Erythroblast (primary cell): ENCODE measurements at regions not wholly inside any gene's neighbourhood (a gene's known extent, or its start where the extent isn't known, plus 50 kb on each side); places are given as distances from the start of the nearest gene placed in this dataset.

Experiments
- GATA1 ChIP-seq: IDR thresholded peaks from 2 replicates; pipeline ENCODE4 v1.6.1; 2011; ENCODE audit warnings: low read depth, mild to moderate bottlenecking, control low read depth, low read length, moderate library complexity
- POLR2A ChIP-seq: IDR thresholded peaks from 2 replicates; pipeline ENCODE4 v1.6.1; 2011; ENCODE audit warnings: mild to moderate bottlenecking, low read length

DNA sequence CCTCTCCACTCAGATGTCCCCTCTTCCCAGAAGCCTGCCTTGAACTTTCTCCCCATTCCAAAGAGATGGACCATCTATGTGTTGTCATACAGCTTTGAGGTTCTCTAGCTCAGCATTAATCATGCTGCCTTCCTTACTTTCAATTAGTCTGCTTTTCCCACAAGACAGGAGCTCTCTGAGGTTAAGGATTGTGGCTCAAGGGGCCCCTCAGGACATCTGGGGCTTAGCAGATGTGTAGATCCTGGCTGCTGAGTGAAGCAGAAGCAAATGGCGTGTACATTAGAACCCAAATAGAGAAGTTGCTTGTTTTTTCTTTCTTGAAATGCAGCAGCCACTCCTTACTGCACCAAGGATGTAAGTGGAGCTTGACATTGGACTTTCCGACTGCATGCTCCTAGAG is 330.5 kb upstream of the TNRC6C start:
- TF ChIP-seq POLR2A = no peak
- TF ChIP-seq GATA1 = no peak
